ENCODE measurements at regions not wholly inside any gene's neighbourhood (a gene's known extent, or its start where the extent isn't known, plus 50 kb on each side); places are given as distances from the start of the nearest gene placed in this dataset.

- no peak for TF ChIP-seq FOXA1 (IDR thresholded peaks at IDR 0.05)
- no peak for TF ChIP-seq ATF3 (IDR thresholded peaks at IDR 0.05)
- TF ChIP-seq CTCF (IDR thresholded peaks at IDR 0.05; ENCODE audit: low read depth, low read length, missing input control): no peak
- no peak for TF ChIP-seq MAX (IDR thresholded peaks at IDR 0.05)
These were observed 81.8 kb downstream of the GLUD2 start for GRCh38 chrX:121128925-121129877.
